Loucy (cell line): ENCODE measurements at regions not wholly inside any gene's neighbourhood (a gene's known extent, or its start where the extent isn't known, plus 50 kb on each side); places are given as distances from the start of the nearest gene placed in this dataset.

Source experiments
- H2AFZ ChIP-seq: fragments of 200-600 bp; sonication (generic); 2 replicates; pipeline ENCODE4 v1.6.0; 2016; ENCODE audit warnings: antibody characterized with exemption, mild to moderate bottlenecking, low read length, moderate library complexity
- H3F3A ChIP-seq: fragments of 200-600 bp; 2 replicates; pipeline ENCODE4 v1.6.0; 2016; ENCODE audit warnings: antibody characterized with exemption, low read depth, mild to moderate bottlenecking
- H3K27me3 ChIP-seq: fragments of 200-600 bp; sonication (generic); 2 replicates; pipeline ENCODE4 v1.6.1; 2014; ENCODE audit warnings: low read length, mild to moderate bottlenecking; ENCODE audit not compliant: insufficient read depth, poor library complexity, severe bottlenecking
- H3K36me3 ChIP-seq: fragments of 200-600 bp; sonication (generic); 2 replicates; pipeline ENCODE4 v1.6.1; 2016; ENCODE audit warnings: low read length; ENCODE audit not compliant: insufficient read depth
- H3K4me1 ChIP-seq: fragments of 200-600 bp; sonication (generic); 2 replicates; pipeline ENCODE4 v1.5.1; 2014; ENCODE audit warnings: low read length, mild to moderate bottlenecking; ENCODE audit not compliant: insufficient read depth, poor library complexity, severe bottlenecking
- H3K4me2 ChIP-seq: fragments of 200-600 bp; sonication (generic); 2 replicates; pipeline ENCODE4 v1.6.0; 2014; ENCODE audit warnings: antibody characterized with exemption, low read length, low read depth, mild to moderate bottlenecking; ENCODE audit not compliant: poor library complexity, severe bottlenecking
- H3K4me3 ChIP-seq: fragments of 200-600 bp; sonication (generic); 2 replicates; pipeline ENCODE4 v1.5.1; 2014; ENCODE audit warnings: low read length, mild to moderate bottlenecking, mixed read lengths; ENCODE audit not compliant: poor library complexity, severe bottlenecking
- H3K79me2 ChIP-seq: fragments of 200-600 bp; sonication (generic); 2 replicates; pipeline ENCODE4 v1.6.1; 2014; ENCODE audit warnings: low read length; ENCODE audit not compliant: insufficient read depth
- H3K9ac ChIP-seq: fragments of 200-600 bp; sonication (generic); 2 replicates; pipeline ENCODE4 v1.6.0; 2014; ENCODE audit warnings: mild to moderate bottlenecking, low read depth, low read length, moderate library complexity; ENCODE audit not compliant: poor library complexity, severe bottlenecking
- H3K9me2 ChIP-seq: fragments of 200-600 bp; sonication (generic); replicated peaks from 2 replicates; pipeline ENCODE4 v1.6.1; 2016; ENCODE audit warnings: low read depth, low read length, mixed read lengths
- H3K9me3 ChIP-seq: fragments of 200-600 bp; sonication (generic); 2 replicates; pipeline ENCODE4 v1.6.1; 2014; ENCODE audit warnings: mild to moderate bottlenecking, antibody characterized with exemption, low read length, low read depth; ENCODE audit not compliant: insufficient read depth
- H4K20me1 ChIP-seq: fragments of 200-600 bp; sonication (generic); 2 replicates; pipeline ENCODE4 v1.6.0; 2014; ENCODE audit warnings: antibody characterized with exemption, low read length, mild to moderate bottlenecking; ENCODE audit not compliant: insufficient read depth, poor library complexity, severe bottlenecking
- EZH2phosphoT487 ChIP-seq: fragments of 200-600 bp; IDR thresholded peaks from 2 replicates; pipeline ENCODE4 v1.6.1; 2018; ENCODE audit warnings: antibody characterized with exemption, mild to moderate bottlenecking, moderate library complexity, borderline replicate concordance
- TF ChIP-seq, protein P1 (sequence below): fragments of 200-600 bp; sonication (generic); conservative IDR thresholded peaks from 2 replicates; pipeline ENCODE4 v1.5.1; 2014; ENCODE audit warnings: mild to moderate bottlenecking, antibody characterized with exemption, low read length

DNA sequence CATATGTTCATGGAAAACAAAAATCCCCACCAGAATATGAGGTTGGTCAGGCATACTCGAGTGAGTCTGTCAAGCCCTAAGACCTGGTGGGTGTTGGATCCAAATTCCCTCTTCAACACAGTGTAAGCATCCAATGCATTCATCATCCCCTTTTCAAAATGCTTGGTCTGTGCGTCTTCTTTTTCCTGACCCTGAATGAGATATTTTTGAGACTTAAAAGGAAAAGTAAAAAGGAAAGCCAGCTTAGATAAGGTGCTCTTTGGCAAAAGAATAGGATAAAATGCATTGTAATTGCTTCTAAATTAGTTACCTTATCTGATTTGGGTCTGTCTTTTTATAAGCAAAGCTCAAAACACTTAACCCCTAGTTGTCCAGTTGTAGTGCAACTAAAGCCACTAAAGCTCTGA is 331.5 kb downstream of the PTEN start:
- no peak overlapping the region for H2AFZ ChIP-seq
- TF ChIP-seq EZH2phosphoT487: no peak
- TF ChIP-seq, protein P1, sequence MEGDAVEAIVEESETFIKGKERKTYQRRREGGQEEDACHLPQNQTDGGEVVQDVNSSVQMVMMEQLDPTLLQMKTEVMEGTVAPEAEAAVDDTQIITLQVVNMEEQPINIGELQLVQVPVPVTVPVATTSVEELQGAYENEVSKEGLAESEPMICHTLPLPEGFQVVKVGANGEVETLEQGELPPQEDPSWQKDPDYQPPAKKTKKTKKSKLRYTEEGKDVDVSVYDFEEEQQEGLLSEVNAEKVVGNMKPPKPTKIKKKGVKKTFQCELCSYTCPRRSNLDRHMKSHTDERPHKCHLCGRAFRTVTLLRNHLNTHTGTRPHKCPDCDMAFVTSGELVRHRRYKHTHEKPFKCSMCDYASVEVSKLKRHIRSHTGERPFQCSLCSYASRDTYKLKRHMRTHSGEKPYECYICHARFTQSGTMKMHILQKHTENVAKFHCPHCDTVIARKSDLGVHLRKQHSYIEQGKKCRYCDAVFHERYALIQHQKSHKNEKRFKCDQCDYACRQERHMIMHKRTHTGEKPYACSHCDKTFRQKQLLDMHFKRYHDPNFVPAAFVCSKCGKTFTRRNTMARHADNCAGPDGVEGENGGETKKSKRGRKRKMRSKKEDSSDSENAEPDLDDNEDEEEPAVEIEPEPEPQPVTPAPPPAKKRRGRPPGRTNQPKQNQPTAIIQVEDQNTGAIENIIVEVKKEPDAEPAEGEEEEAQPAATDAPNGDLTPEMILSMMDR: no peak
- peaks cover 77% of the 10 kb centered on the region; the same call in 1 of the 2 replicates for H3K36me3 ChIP-seq

DNA sequence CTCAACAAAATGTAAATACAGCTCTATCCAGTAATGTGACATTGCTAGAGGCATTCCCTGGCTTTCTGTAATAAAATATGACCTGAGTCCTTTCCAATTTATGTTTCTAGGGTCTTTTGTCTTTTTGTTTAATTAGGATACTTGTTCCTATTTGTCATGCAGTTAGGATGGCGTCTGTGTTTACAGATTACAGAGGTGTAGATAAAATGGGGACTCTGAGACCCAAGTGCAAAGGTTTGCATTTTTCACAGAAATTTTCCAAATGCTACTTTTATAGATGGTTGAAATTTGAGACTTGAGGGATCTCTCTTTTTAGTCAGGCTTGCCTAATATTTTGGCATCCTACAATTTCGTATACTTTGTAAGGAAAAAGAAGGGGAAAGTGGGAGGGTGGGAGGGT is 332.4 kb downstream of the PTEN start:
- Histone ChIP-seq H3K9ac (no peak overlapping the region), H3F3A (no peaks in the 10 kb centered on the region), H2AFZ (no peak overlapping the region), H3K79me2 (peaks cover 97% of the 10 kb centered on the region), H3K4me1 (peaks cover 10% of the 10 kb centered on the region), H3K9me2 (no peaks in the 10 kb centered on the region), H3K4me3 (no peak overlapping the region), H4K20me1 (peaks cover 50% of the 10 kb centered on the region), H3K36me3 (peaks cover 76% of the 10 kb centered on the region; the same call in 1 of the 2 replicates), H3K9me3 (no peaks in the 10 kb centered on the region), H3K27me3 (no peaks in the 10 kb centered on the region), H3K4me2 (no peak overlapping the region)
- TF ChIP-seq EZH2phosphoT487: no peak
- TF ChIP-seq, protein P1: no peak

More for the DNA sequence above, 331.5 kb downstream of the PTEN start:
- Histone ChIP-seq H3K4me2 (no peak overlapping the region), H3K4me3 (no peak overlapping the region), H3K27me3 (no peaks in the 10 kb centered on the region), H3F3A (no peaks in the 10 kb centered on the region), H3K9me3 (no peaks in the 10 kb centered on the region), H3K79me2 (peaks cover 97% of the 10 kb centered on the region), H4K20me1 (peaks cover 56% of the 10 kb centered on the region), H3K4me1 (peaks cover 10% of the 10 kb centered on the region), H3K9ac (no peak overlapping the region), H3K9me2 (no peaks in the 10 kb centered on the region)

DNA sequence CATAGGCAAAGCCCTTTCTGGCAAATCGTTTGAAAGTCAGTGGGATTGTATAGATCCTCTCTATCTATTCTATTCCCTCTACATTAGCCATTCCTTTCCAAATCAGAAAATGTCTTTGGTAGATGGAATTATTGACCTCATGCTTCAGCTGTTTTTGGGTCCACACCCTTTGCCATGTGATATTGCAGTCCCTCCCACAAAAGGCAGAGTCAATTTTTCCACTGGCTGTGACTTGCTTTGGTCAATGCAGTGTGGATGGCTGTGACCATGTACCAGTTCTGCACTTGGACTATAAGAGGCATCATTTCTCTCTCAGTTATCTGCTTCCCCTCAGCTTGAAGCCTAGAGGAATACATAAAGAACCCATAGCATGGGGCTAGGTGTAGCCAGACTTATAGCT is 332.9 kb downstream of the PTEN start:
- H3K9me2 ChIP-seq: no peaks in the 10 kb centered on the region
- H3K27me3 ChIP-seq: no peaks in the 10 kb centered on the region
- peaks cover 10% of the 10 kb centered on the region for H3K4me1 ChIP-seq
- H3K79me2 ChIP-seq: peaks cover 95% of the 10 kb centered on the region
- H3K4me3 ChIP-seq: no peak overlapping the region
- H4K20me1 ChIP-seq: peaks cover 52% of the 10 kb centered on the region
- peaks cover 77% of the 10 kb centered on the region; the same call in 1 of the 2 replicates for H3K36me3 ChIP-seq
- H3K9me3 ChIP-seq: no peaks in the 10 kb centered on the region
- TF ChIP-seq, protein P1: no peak
- no peak for TF ChIP-seq EZH2phosphoT487
- H2AFZ ChIP-seq: no peak overlapping the region
- no peaks in the 10 kb centered on the region for H3F3A ChIP-seq
- no peak overlapping the region for H3K9ac ChIP-seq
- no peak overlapping the region for H3K4me2 ChIP-seq
